GM10266 (cell line): ENCODE measurements at regions not wholly inside any gene's neighbourhood (a gene's known extent, or its start where the extent isn't known, plus 50 kb on each side); places are given as distances from the start of the nearest gene placed in this dataset.

ENCODE experiments used
- DNase-seq: peaks from one replicate; pipeline ENCODE4 v3.0.0; 2012; ENCODE audit errors: extremely low spot score
- TF ChIP-seq, protein P1 (sequence below): IDR thresholded peaks from 2 replicates; pipeline ENCODE4 v1.5.1; 2012; ENCODE audit warnings: mild to moderate bottlenecking, low read depth; ENCODE audit not compliant: control insufficient read depth, insufficient read depth; ENCODE audit errors: missing control alignments

DNA sequence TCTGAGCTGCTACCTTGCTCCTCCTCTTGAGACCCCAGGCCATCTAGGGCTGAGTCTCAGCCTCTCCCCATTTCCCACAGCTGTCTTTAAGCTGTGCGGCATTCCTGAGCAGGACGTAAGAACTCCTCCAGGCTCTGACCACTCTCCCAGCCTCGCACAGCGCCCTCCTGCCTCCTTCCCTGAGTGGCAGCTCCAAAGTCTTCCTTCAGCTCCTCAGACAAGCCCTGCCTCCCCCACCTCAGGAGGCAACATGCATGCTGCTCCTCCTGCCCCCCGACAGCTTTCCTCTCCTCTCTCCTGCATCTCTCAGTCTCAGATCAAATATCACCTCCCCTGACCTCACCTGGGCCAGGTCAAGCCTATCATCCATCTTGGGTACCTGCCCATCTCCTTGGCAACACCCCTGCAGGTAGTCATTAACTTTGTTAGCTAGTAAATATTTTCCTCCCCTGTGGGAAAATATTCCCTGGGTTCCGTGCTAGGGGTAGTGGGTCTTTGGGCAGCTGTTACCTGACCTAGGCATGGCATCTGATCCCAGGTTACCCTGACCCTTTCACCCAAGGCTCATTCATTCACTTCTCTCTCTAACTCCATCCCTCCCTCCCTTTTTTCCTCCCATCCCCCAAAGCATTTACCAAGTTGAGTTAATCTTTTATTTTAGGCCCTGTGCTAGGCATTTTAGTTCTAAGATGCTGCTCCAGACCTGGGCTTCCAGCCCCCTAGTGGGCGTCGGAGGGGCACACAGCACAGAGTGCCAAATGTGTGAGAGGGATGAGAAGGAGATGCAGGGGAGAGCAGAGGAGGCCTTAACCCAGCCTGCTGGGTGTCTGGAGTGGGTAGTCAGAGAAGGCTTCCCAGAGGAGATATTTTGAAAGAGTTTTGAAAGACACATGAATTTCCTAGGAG, 419.9 kb downstream of the PTPRU start:
- TF ChIP-seq, protein P1, sequence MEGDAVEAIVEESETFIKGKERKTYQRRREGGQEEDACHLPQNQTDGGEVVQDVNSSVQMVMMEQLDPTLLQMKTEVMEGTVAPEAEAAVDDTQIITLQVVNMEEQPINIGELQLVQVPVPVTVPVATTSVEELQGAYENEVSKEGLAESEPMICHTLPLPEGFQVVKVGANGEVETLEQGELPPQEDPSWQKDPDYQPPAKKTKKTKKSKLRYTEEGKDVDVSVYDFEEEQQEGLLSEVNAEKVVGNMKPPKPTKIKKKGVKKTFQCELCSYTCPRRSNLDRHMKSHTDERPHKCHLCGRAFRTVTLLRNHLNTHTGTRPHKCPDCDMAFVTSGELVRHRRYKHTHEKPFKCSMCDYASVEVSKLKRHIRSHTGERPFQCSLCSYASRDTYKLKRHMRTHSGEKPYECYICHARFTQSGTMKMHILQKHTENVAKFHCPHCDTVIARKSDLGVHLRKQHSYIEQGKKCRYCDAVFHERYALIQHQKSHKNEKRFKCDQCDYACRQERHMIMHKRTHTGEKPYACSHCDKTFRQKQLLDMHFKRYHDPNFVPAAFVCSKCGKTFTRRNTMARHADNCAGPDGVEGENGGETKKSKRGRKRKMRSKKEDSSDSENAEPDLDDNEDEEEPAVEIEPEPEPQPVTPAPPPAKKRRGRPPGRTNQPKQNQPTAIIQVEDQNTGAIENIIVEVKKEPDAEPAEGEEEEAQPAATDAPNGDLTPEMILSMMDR = no peak
- DNase-seq = no peak

DNA sequence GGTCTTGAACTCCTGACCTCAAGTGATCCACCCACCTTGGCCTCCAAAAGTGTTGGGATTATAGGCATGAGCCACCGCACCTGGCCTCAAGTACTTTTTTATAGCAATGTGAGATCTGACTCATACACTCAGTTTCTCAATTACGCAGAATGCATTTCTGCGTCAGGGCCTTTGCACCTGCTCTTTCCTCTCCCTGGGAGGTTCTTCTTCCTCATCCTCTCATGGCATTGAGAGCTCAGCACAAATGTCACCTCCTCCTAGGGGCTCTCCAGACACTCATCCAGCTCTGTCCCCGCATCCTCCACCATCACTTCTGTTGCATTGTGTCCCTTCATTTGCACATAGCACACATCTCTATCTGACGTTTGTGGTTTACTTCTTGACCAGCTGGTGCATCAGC, 418.8 kb downstream of the PTPRU start:
- no peak for DNase-seq

DNA sequence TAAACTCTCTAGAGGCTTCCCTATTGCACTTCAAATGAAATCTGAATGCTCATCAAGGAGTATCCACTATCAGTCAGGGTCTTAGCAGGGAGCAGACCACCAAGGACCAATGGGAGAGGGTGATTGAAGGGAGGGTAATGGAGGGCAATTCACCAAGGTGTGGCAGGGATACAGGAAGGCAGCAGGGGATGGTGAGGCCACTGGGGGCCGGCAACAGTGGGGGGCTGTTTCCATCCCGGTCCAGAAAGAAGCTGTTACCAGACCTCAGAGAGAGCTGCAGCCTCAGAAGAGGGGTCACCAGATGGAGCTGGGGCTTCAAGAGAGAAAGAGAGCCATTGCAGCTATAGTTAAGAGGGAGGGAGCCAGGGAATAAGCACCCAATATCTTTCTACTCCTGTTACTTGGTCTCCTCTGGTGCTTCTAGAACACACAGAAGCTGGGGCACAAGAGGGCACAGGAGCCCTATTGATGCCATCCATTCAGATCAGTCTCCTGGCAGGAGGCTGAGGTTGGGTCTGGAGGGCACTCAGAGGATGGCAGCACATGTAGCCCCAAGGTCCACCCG, 417.6 kb downstream of the PTPRU start:
- no peak for DNase-seq
- TF ChIP-seq, protein P1 = no peak

More for the DNA sequence above, 418.8 kb downstream of the PTPRU start:
- TF ChIP-seq, protein P1 = no peak

DNA sequence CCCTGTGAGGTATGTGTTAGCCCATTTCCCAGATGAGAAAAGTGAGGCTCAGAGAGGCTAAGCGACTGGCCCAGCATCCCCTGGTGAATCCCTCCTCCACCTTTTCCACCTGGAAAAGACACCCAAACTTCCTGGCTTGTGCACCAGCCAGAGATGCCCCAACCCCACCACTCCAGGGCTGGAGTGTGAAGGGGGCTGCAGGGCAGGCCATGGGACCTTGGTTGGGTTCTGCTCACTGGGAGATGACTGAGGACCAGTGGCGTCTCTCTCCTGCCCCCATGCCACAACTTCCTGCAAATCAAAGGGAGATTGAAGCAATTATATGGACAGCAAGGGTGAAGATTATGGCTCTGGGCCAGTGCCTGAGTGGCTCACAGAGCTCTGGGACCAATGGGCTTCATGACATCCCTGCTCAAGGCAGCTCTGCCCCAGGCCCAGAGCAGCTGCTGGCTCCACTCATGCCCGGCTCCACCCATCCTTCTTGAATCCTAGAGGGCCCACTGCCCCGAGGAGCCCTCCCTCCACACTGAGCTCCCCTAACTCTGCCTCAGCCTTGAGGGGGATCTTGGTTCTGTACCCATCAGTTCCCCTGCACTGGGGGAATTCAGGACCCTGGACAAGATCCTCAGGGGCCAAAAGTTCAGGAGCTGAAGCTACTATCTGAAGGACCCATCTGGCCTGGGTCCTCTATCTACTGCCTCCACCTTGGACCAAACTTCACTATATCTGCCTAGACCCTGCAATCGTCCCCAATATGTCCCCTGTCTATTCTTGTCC, 416.9 kb downstream of the PTPRU start:
- TF ChIP-seq, protein P1 = no peak
- DNase-seq = no peak

DNA sequence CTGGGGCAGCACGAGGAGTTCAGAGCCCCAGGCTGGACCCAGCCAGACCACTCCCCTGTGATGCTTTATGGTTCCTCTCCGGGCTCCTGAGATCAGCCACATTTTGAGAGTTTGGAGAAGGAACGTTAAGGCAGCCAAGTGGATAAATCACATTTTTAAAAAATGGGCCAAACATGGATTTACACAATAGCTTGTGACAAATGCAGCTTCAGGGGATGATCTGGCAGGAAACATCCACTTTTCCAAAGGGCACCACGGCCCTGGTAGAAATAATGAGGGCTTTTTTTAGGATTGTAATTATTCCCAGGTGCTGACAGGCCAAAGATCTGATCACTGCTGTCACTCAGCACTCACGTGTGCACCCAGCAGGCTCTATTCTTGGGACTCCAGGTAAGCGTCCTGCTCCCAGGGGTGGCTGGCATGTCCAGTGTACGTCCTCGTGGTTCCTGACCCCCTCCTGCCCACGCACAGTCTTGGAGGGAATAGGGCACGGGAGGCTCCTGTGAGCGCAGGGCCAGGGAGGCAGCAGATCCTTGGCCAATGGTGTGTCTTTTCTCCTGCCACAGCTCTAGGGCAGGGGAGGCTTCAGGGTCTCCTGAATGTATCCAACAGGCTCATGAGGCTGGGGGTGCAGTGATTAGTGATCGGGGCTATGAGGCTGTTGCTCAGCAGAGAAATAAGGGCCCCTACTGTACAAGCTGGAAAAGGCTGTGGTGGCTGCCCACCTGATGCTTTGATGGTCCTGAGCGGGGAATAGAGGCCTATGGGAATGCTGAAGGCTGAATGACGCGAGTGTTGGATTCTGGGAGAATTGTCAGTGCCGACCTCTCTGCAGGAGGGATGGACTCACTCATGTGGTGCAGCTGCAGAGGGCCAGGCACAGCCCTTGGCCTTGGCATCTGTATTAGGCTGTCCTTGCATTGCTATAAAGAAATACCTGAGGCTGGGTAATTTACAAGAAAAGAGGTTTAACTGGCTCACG, 415.7 kb downstream of the PTPRU start:
- DNase-seq = no peak

DNA sequence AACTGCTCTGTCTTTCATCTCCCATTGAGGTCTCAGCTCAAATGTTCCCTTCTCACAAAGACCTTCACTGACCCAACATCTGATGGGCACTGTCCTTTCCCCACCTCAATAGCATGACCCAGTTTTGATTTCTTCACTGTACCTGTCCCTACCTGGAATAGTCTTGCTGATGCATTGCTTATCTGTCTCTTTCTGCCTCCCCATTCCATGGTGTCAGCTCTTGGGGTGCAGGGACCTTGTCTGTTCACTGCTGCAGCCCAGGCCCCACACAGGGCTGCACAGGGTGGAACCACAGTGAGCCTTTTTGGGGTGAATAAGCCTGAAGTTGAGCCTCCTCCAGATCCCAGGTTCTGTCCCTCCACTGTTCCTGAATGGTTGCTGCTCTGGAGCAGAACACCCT, 414.9 kb downstream of the PTPRU start:
- DNase-seq = no peak
- TF ChIP-seq, protein P1 = no peak

More for the DNA sequence above, 415.7 kb downstream of the PTPRU start:
- TF ChIP-seq, protein P1 = no peak
